ENCODE measurements at regions not wholly inside any gene's neighbourhood (a gene's known extent, or its start where the extent isn't known, plus 50 kb on each side); places are given as distances from the start of the nearest gene placed in this dataset.

DNA sequence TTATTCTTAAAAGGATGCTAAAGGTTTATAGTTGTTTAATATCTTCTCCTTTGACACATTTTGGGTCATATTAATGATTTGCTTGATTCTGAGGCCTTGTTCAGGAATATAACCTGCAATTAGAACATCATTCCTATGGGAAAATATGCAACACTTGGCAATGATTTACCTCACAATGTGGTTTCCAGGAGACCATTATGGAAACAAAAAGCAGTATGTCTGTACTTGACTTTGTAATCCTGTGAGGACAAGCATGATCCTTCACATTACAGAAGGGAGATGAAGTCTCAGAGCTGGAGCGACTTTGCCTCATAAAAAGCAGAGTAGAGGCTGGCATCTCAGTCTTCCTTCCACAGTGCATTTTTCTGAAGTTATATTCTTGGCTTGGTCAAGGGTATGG, 57.0 kb upstream of the CDCA7L start:
- DNase-seq, result no peak

DNA sequence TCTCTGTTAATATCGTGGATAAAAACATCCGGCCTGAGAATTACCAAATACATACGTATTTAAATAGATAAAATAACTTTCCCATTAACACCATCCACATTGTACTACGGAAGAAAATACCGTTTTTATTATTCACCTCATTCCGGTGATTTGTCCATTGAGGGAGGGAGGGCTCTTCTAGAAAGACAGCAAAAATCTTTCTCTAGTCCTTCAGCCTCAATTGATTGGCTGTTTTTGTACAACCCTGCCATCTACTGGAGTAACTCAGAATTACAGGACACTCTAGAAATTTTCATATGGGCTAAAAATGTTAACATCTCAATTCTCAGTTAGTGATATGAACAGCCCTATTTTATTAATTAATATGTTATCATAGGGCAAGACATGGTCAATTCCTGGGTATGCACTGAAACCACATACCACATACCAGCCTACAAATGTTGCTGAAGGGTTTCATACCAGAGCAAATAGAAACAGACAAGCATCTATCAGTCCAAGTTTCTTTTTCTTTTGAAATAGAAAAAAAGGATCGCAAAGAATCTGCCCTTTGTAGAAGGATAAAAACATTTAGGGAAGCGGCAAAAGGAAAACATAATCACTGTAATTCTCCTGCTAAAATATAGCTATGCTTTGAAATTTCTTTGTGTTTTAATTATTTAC, 55.8 kb upstream of the CDCA7L start:
- peak in 1 of 2 donors; percentile 39 for DNase-seq

DNA sequence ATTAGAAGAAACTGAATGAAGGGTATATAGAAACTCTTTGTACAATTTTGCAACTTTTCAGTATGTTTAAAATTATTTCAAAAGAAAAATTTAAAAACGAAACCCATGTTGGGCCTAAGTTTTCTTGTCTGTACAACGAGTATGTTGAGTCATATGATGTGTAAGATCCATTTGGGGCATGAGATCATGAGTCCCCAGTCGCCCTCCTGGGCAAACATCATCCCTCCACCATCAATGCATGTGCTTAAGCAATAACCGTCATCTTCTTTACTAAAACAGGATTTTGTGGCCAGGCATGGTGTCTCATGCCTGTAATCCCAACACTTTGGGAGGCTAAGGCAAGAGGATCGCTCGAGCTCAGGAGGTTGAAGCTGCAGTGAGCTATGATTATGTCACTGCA, 54.2 kb upstream of the CDCA7L start:
- DNase-seq, result no peak

DNA sequence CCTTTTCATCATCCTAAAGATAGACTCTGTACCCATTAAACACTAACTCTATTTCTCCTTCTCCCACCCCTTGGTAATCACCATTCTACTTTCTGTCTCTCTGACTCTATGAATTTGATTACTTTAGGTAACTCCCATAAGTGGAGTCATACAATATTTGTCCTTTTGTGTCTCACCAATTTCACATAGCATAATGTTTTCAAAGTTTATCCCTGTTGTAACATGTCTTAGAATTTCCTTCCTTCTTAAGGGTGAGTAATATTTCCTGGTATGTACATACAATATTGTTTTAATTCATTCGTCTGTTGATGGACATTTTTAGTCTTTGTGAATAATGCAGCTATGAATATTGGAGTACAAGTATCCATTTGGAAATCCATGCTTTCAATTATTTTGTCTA, 50.9 kb upstream of the CDCA7L start:
- DNase-seq, result no peak
